ENCODE measurements at regions not wholly inside any gene's neighbourhood (a gene's known extent, or its start where the extent isn't known, plus 50 kb on each side); places are given as distances from the start of the nearest gene placed in this dataset.

DNA sequence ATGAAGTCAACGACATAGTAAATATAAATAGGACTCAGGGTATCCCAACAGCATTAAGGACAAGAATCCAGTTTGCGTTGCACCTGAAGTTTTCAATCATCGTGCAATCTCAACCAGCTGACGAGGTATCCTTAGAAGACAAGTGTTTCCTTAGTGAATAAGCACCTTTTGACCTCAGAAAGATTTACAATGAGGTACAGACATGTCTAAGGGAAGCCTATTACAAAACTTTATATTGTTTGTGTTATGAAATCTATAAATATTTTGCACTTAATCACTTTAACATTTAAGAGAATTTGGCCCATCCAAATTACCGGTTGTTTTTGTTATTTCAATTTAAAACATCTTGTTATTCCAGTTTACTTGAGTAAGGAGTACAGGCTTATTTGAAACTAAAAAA lies 64.9 kb upstream of the PRICKLE2 start:
- in situ Hi-C loops (cut with HindIII; ENCODE audit: low sequenced_read_pairs): no loop called here
- H3K4me3 ChIP-seq (ENCODE audit: low read depth, low read length): no peak overlapping the region
- no peak for TF ChIP-seq CTCF (IDR thresholded peaks at IDR 0.05; ENCODE audit: low read depth, low read length, missing control alignments)
- no peak for DNase-seq (ENCODE audit: low read depth)

DNA sequence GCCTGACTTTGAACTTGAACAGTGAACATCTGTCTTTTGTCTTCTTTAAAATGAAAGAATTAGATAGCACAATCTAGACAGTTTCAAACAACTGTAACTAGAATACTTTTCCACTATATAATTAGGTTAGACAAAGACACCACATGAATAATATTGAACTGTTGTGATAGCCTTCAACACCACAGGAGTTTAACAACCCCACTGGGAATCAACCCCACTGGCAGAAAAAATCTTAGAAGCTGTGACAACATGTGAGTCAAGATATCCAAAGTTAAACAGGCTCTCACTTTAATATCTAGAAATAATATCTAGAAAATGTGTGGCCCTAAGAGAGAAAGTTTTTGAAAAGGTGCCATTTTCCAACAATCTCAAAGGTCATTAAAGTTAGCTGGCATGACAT lies 64.4 kb upstream of the PRICKLE2 start:
- DNase-seq (ENCODE audit: low read depth): no peak
- in situ Hi-C loops (cut with HindIII; ENCODE audit: low sequenced_read_pairs): no loop called here
- H3K4me3 ChIP-seq (ENCODE audit: low read depth, low read length): no peak overlapping the region
- no peak for TF ChIP-seq CTCF (IDR thresholded peaks at IDR 0.05; ENCODE audit: low read depth, low read length, missing control alignments)

GRCh38 chr3:64278625-64279024 lies 53.4 kb upstream of the PRICKLE2 start:
- H3K4me3 ChIP-seq (ENCODE audit: low read depth, low read length): no peak overlapping the region
- in situ Hi-C loops (cut with HindIII; ENCODE audit: low sequenced_read_pairs): no loop called here
- no peak for TF ChIP-seq CTCF (IDR thresholded peaks at IDR 0.05; ENCODE audit: low read depth, low read length, missing control alignments)
- DNase-seq (ENCODE audit: low read depth): no peak

GRCh38 chr3:64276131-64276530 lies 50.9 kb upstream of the PRICKLE2 start:
- TF ChIP-seq CTCF (IDR thresholded peaks at IDR 0.05; ENCODE audit: low read depth, low read length, missing control alignments): no peak
- H3K4me3 ChIP-seq (ENCODE audit: low read depth, low read length): no peak overlapping the region
- no peak for DNase-seq (ENCODE audit: low read depth)
- in situ Hi-C loops (cut with HindIII; ENCODE audit: low sequenced_read_pairs): no loop called here

All from astrocyte of the cerebellum (primary cell).